ENCODE measurements at regions not wholly inside any gene's neighbourhood (a gene's known extent, or its start where the extent isn't known, plus 50 kb on each side); places are given as distances from the start of the nearest gene placed in this dataset.

GRCh38 chr2:200173691-200174090 is 132.8 kb upstream of the SPATS2L start:
- H3K9ac ChIP-seq (ENCODE audit: insufficient read depth, low read length) = no peak overlapping the region
- H3K79me2 ChIP-seq (ENCODE audit: control insufficient read depth, insufficient read depth, low read length) = no peaks in the 10 kb centered on the region
- no peak overlapping the region for H2AFZ ChIP-seq (ENCODE audit: low read length)
- no peaks in the 10 kb centered on the region for H3K36me3 ChIP-seq (ENCODE audit: control insufficient read depth, insufficient read depth, low read length)
- H3K4me3 ChIP-seq (replicated peaks in 1 of 4; ENCODE audit: control extremely low read depth in 1 of 4, insufficient read depth in 1 of 4, low read depth in 3 of 4, low read length in 4 of 4) = no peak overlapping the region
- no peaks in the 10 kb centered on the region for H3K9me3 ChIP-seq (ENCODE audit: control insufficient read depth, insufficient read depth, low read depth, low read length)
- H3K4me1 ChIP-seq (ENCODE audit: control insufficient read depth, extremely low read depth, insufficient read depth, low read length) = no peaks in the 10 kb centered on the region
- H3K27ac ChIP-seq (ENCODE audit: insufficient read depth, low read length) = no peak overlapping the region
- no peaks in the 10 kb centered on the region for H4K20me1 ChIP-seq (ENCODE audit: control insufficient read depth, extremely low read depth, insufficient read depth, low read length)
- H3K27me3 ChIP-seq (ENCODE audit: control insufficient read depth, insufficient read depth, low read length) = no peaks in the 10 kb centered on the region
- no peak for TF ChIP-seq EZH2 (IDR thresholded peaks at IDR 0.05; ENCODE audit: low read length, missing control alignments)
- no peak for TF ChIP-seq CTCF (conservative IDR thresholded peaks at IDR 0.05 in 1 of 2, IDR thresholded peaks at IDR 0.05 in 1 of 2; ENCODE audit: low read depth in 1 of 2, low read length in 2 of 2)
- DNase-seq (ENCODE audit: low read depth in 2 of 2) = no peak
- H3K4me2 ChIP-seq (ENCODE audit: extremely low read depth, insufficient read depth, low read length) = no peak overlapping the region

GRCh38 chr2:200174433-200175216 is 131.9 kb upstream of the SPATS2L start:
- Histone ChIP-seq H3K27ac (ENCODE audit: insufficient read depth, low read length) (no peak overlapping the region), H3K4me2 (ENCODE audit: extremely low read depth, insufficient read depth, low read length) (no peak overlapping the region), H3K27me3 (ENCODE audit: control insufficient read depth, insufficient read depth, low read length) (no peaks in the 10 kb centered on the region), H3K36me3 (ENCODE audit: control insufficient read depth, insufficient read depth, low read length) (no peaks in the 10 kb centered on the region), H2AFZ (ENCODE audit: low read length) (no peak overlapping the region), H3K79me2 (ENCODE audit: control insufficient read depth, insufficient read depth, low read length) (no peaks in the 10 kb centered on the region), H3K9ac (ENCODE audit: insufficient read depth, low read length) (no peak overlapping the region), H3K9me3 (ENCODE audit: control insufficient read depth, insufficient read depth, low read depth, low read length) (no peaks in the 10 kb centered on the region), H4K20me1 (ENCODE audit: control insufficient read depth, extremely low read depth, insufficient read depth, low read length) (no peaks in the 10 kb centered on the region), H3K4me1 (ENCODE audit: control insufficient read depth, extremely low read depth, insufficient read depth, low read length) (no peaks in the 10 kb centered on the region), H3K4me3 (replicated peaks in 1 of 4; ENCODE audit: control extremely low read depth in 1 of 4, insufficient read depth in 1 of 4, low read depth in 3 of 4, low read length in 4 of 4) (no peak overlapping the region)
- TF ChIP-seq CTCF (conservative IDR thresholded peaks at IDR 0.05 in 1 of 2, IDR thresholded peaks at IDR 0.05 in 1 of 2; ENCODE audit: low read depth in 1 of 2, low read length in 2 of 2) = no peak
- no peak for TF ChIP-seq EZH2 (IDR thresholded peaks at IDR 0.05; ENCODE audit: low read length, missing control alignments)
- no peak for DNase-seq (ENCODE audit: low read depth in 2 of 2)

GRCh38 chr2:200177971-200178911 is 128.3 kb upstream of the SPATS2L start:
- no peaks in the 10 kb centered on the region for H4K20me1 ChIP-seq (ENCODE audit: control insufficient read depth, extremely low read depth, insufficient read depth, low read length)
- H3K36me3 ChIP-seq (ENCODE audit: control insufficient read depth, insufficient read depth, low read length) = no peaks in the 10 kb centered on the region
- H2AFZ ChIP-seq (ENCODE audit: low read length) = no peak overlapping the region
- peaks cover 5% of the 10 kb centered on the region for H3K27me3 ChIP-seq (ENCODE audit: control insufficient read depth, insufficient read depth, low read length)
- H3K9me3 ChIP-seq (ENCODE audit: control insufficient read depth, insufficient read depth, low read depth, low read length) = no peaks in the 10 kb centered on the region
- no peak overlapping the region for H3K4me2 ChIP-seq (ENCODE audit: extremely low read depth, insufficient read depth, low read length)
- peak; percentile 51 to 82 for DNase-seq (ENCODE audit: low read depth in 2 of 2)
- no peak overlapping the region for H3K9ac ChIP-seq (ENCODE audit: insufficient read depth, low read length)
- H3K4me3 ChIP-seq (replicated peaks in 1 of 4; ENCODE audit: control extremely low read depth in 1 of 4, insufficient read depth in 1 of 4, low read depth in 3 of 4, low read length in 4 of 4) = no peak overlapping the region
- H3K27ac ChIP-seq (ENCODE audit: insufficient read depth, low read length) = no peak overlapping the region
- TF ChIP-seq CTCF (conservative IDR thresholded peaks at IDR 0.05 in 1 of 2, IDR thresholded peaks at IDR 0.05 in 1 of 2; ENCODE audit: low read depth in 1 of 2, low read length in 2 of 2) = no peak
- no peaks in the 10 kb centered on the region for H3K4me1 ChIP-seq (ENCODE audit: control insufficient read depth, extremely low read depth, insufficient read depth, low read length)
- no peaks in the 10 kb centered on the region for H3K79me2 ChIP-seq (ENCODE audit: control insufficient read depth, insufficient read depth, low read length)

Data from fibroblast of lung (primary cell).